ENCODE measurements at regions not wholly inside any gene's neighbourhood (a gene's known extent, or its start where the extent isn't known, plus 50 kb on each side); places are given as distances from the start of the nearest gene placed in this dataset.
A peak's percentile ranks its signal among the peaks of the same experiment; 100 is the strongest.

DNA sequence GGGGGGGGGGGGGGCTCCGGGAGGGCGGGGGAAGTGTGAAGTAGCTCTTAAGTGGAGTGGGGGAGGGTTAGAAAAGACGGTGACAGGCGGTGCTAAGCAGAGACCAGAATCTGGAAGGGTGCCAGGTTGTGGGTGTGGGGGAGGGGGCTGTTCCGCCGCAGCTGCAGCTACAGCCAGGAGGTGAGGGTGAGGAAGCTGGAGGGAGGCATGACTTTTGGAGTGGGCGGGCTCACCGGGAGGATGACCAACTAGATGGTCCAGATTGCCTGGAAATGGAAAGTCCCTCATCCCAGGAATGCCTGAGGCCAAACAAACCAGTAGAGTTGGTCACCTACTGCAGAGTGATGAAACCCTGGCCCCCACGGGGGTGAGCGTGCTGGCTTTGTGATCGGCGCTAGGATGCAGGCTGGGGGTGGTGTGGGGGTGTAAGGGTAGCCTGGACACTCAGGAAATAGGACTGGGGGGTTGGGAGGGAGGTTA lies 158.1 kb upstream of the SHB start:
- ChIA-PET POLR2A (interaction anchor here (0.6 to 2.1 kb wide), 3 partner anchors 10 to 151 kb away, joined by 3 to 4 read pairs (median 4); no protein-coding TSS in a partner anchor), CTCF (interaction anchor here (0.9 to 2.3 kb wide), 8 partner anchors 9 to 316 kb away, joined by 4 to 12 read pairs (median 5); no protein-coding TSS in a partner anchor)
- H3K4me1 ChIP-seq, result peaks cover 23% of the 10 kb centered on the region
- DNase-seq (ENCODE audit: low read depth in 1 of 2, low spot score in 1 of 2) (peak; percentile 80 to 92), ATAC-seq (peak; percentile 93 to 97), FAIRE-seq (no peak)
- H3K4me3 ChIP-seq, result peak overlapping the region; percentile 24; the same call in 1 of the 3 replicates
- TF ChIP-seq HEYL (CRISPR knock-in tag; IDR thresholded peaks at IDR 0.05), result no peak
- TF ChIP-seq SMC3 (IDR thresholded peaks at IDR 0.05), result 0 out of 3 replicates have a peak, but pooled peaks have one; percentile 14
- TF ChIP-seq CBX8 (IDR thresholded peaks at IDR 0.05), result no peak
- TF ChIP-seq MAZ (IDR thresholded peaks at IDR 0.05; ENCODE audit: borderline replicate concordance, low read depth, low read length), result 0 out of 2 replicates have a peak, but pooled peaks have one; percentile 36
- TF ChIP-seq CHD2 (IDR thresholded peaks at IDR 0.05; ENCODE audit: low read length, partially characterized antibody), result peak; percentile 28
- TF ChIP-seq KDM1A (IDR thresholded peaks at IDR 0.05; ENCODE audit: low read depth), result no peak
- TF ChIP-seq, protein P1, sequence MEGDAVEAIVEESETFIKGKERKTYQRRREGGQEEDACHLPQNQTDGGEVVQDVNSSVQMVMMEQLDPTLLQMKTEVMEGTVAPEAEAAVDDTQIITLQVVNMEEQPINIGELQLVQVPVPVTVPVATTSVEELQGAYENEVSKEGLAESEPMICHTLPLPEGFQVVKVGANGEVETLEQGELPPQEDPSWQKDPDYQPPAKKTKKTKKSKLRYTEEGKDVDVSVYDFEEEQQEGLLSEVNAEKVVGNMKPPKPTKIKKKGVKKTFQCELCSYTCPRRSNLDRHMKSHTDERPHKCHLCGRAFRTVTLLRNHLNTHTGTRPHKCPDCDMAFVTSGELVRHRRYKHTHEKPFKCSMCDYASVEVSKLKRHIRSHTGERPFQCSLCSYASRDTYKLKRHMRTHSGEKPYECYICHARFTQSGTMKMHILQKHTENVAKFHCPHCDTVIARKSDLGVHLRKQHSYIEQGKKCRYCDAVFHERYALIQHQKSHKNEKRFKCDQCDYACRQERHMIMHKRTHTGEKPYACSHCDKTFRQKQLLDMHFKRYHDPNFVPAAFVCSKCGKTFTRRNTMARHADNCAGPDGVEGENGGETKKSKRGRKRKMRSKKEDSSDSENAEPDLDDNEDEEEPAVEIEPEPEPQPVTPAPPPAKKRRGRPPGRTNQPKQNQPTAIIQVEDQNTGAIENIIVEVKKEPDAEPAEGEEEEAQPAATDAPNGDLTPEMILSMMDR (IDR thresholded peaks at IDR 0.05), result no peak
- peak in 1 of 2 experiments; percentile 15; a peak in 1 of 5 replicates for TF ChIP-seq RAD21 (conservative IDR thresholded peaks at IDR 0.05 in 1 of 2, IDR thresholded peaks at IDR 0.05 in 1 of 2)
- peak; percentile 65 to 91 for TF ChIP-seq CEBPB (IDR thresholded peaks at IDR 0.05)
- TF ChIP-seq ZC3H11A (IDR thresholded peaks at IDR 0.05), result no peak
- TF ChIP-seq, protein P2, sequence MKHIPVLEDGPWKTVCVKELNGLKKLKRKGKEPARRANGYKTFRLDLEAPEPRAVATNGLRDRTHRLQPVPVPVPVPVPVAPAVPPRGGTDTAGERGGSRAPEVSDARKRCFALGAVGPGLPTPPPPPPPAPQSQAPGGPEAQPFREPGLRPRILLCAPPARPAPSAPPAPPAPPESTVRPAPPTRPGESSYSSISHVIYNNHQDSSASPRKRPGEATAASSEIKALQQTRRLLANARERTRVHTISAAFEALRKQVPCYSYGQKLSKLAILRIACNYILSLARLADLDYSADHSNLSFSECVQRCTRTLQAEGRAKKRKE (CRISPR knock-in tag; IDR thresholded peaks at IDR 0.05; ENCODE audit: low read depth), result 0 out of 2 replicates have a peak, but pooled peaks have one; percentile 13
- TF ChIP-seq CHD4 (IDR thresholded peaks at IDR 0.05; ENCODE audit: borderline replicate concordance), result no peak
- TF ChIP-seq, protein P3, sequence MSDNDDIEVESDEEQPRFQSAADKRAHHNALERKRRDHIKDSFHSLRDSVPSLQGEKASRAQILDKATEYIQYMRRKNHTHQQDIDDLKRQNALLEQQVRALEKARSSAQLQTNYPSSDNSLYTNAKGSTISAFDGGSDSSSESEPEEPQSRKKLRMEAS (IDR thresholded peaks at IDR 0.05), result peak; percentile 49
- no peak for TF ChIP-seq JUNB (IDR thresholded peaks at IDR 0.05)
- TF ChIP-seq RFX5 (IDR thresholded peaks at IDR 0.05), result no peak
- no peak for TF ChIP-seq FOSL2 (IDR thresholded peaks at IDR 0.05)
- peak; percentile 57 for TF ChIP-seq FOSL2 (CRISPR knock-in tag; IDR thresholded peaks at IDR 0.05)
- TF ChIP-seq JUN (IDR thresholded peaks at IDR 0.05), result peak in 1 of 2 experiments; percentile 65; a peak in 2 of 5 replicates
- 0 out of 2 replicates have a peak, but pooled peaks have one; percentile 38 for TF ChIP-seq BHLHE40 (IDR thresholded peaks at IDR 0.05; ENCODE audit: low read depth, low read length)
- TF ChIP-seq GATA3 (IDR thresholded peaks at IDR 0.05; ENCODE audit: borderline replicate concordance), result no peak; the same call in 1 of the 2 replicates
- peak in 1 of 2 experiments; percentile 79; a peak in 1 of 5 replicates for TF ChIP-seq EP300 (IDR thresholded peaks at IDR 0.05)
- TF ChIP-seq RCOR1 (IDR thresholded peaks at IDR 0.05; ENCODE audit: low read depth, low read length), result no peak
- no peak for TF ChIP-seq HOXA7 (CRISPR knock-in tag; IDR thresholded peaks at IDR 0.05)
- 7% methylated on average over 8 of the region's 12 CpGs for WGBS (ENCODE audit: missing lambda C conversion rate)
- H3K27ac ChIP-seq, result peak overlapping the region; percentile 69 to 87
- no peaks in the 10 kb centered on the region for H3K9me3 ChIP-seq
- peak overlapping the region; percentile 70 for H3K4me2 ChIP-seq

DNA sequence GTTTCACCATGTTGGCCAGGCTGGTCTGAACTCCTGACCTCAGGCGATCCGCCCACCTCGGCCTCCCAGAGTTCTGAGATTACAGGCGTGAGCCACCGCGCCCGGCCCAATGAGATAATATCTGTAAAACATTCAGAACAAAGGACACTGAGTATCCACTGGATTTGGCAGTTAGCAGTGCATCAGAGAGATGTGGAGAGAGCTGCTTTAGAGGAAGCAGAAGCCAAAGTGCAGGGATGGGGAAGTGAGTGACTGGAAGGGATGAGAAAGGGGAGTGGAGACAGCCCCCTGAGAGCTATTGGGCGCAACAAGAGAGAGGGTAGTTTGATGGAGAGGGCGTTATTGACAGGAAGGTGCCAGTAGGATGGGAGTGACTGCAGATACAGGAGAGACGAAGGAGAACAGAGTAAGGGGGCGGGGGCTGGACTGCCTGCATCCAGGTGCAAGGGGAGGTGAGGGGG lies 157.5 kb upstream of the SHB start:
- ChIA-PET POLR2A (interaction anchor here (0.7 to 2.1 kb wide), 2 partner anchors 10 to 150 kb away, joined by 4 read pairs; no protein-coding TSS in a partner anchor), CTCF (interaction anchor here (0.9 to 2.3 kb wide), 8 partner anchors 10 to 315 kb away, joined by 4 to 12 read pairs (median 5); no protein-coding TSS in a partner anchor)
- Histone ChIP-seq H3K4me3 (peak overlapping the region; percentile 24; the same call in 2 of the 3 replicates), H3K9me3 (no peaks in the 10 kb centered on the region), H3K27ac (peak overlapping the region; percentile 69 to 87), H3K4me1 (peaks cover 23% of the 10 kb centered on the region), H3K4me2 (peak overlapping the region; percentile 70)
- peak; percentile 50 to 57 for ATAC-seq
- 17% methylated on average over 11 of the region's 11 CpGs for WGBS (ENCODE audit: missing lambda C conversion rate)
- DNase-seq (ENCODE audit: low read depth in 1 of 2, low spot score in 1 of 2), result peak in 1 of 2 experiments; percentile 35
- no peak for TF ChIP-seq RFX5 (IDR thresholded peaks at IDR 0.05)
- no peak for TF ChIP-seq ZFP36 (IDR thresholded peaks at IDR 0.05; ENCODE audit: borderline replicate concordance, partially characterized antibody)
- peak; percentile 29; the same call in 1 of the 2 replicates for TF ChIP-seq GATA3 (IDR thresholded peaks at IDR 0.05; ENCODE audit: borderline replicate concordance)
- no peak for FAIRE-seq

All from A549 (cell line).